ENCODE measurements at regions not wholly inside any gene's neighbourhood (a gene's known extent, or its start where the extent isn't known, plus 50 kb on each side); places are given as distances from the start of the nearest gene placed in this dataset.

DNA sequence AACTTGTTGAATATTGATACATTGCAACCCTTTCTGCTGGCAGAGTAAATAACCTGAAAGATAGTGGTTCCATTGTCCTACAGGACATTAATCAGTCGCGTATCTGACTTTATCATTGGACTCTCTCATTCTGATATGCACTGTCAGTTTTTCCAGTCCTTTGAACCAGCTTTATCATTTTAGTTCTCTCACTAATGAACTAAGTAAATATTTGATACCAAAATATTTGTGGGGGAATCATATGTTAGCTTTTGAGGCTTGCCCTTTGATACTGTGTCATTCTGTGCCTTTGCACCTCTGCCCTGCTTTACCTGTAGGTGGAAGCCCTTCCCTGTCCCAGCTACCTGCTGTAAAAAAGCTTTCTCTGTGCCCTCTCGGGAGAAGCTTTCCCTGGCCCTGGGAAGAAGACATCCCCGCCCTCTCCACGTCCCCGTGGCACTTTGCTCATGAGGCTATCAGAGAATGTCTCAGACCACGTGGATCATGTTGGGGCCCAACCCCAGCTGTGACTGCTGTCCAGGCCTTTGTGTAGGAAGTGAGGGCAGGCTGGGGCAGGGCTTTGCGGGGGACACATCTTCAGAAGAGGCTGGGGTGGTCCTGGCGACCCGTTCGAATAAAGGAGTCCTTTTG, 117.8 kb upstream of the NXT1 start:
- no peak for DNase-seq (ENCODE audit: low read depth in 4 of 4, low spot score in 1 of 4)

DNA sequence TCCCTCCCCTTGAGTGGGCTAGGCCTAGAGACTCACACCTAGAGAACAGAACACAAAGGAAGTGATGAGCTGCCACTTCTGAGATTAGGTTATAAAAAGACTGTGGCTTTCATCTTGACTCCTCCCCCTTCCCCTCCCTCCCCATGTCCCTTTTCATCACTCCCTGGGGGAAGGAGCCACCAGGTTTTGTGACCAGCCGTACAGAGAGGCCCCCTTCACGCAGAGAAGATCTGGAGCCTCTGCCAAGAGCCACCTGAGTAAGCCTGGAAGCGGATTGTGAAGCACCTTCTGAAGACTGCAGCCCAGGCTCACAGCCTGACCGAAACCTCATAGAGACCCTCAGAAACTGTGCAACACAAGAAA, 118.4 kb upstream of the NXT1 start:
- no peak for DNase-seq (ENCODE audit: low read depth in 4 of 4, low spot score in 1 of 4)

- no peak for DNase-seq (ENCODE audit: low read depth in 4 of 4, low spot score in 1 of 4)
Measured at GRCh38 chr20:23231561-23232218, 118.9 kb upstream of the NXT1 start.

GRCh38 chr20:23230766-23231385, 119.7 kb upstream of the NXT1 start:
- no peak for DNase-seq (ENCODE audit: low read depth in 4 of 4, low spot score in 1 of 4)

DNA sequence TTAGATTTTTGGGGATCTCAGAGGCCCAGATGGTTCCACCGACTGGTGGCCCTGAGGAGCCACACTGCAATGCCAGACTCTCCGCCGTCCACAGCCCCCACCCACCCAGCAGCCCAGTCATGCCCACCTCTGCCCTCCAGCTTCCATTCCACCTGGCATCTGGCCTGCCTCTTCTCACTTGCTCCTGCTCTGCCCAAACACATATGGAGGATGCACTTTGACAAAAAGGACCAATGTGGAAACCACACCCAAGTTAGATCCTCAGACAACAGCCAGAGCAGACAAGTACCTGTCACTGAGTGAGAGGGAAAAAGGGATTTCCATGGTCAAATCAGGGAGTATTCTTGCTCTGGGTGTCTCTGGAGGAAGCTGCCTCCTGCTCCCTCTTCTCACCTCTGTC, 120.6 kb upstream of the NXT1 start:
- no peak for DNase-seq (ENCODE audit: low read depth in 4 of 4, low spot score in 1 of 4)

DNA sequence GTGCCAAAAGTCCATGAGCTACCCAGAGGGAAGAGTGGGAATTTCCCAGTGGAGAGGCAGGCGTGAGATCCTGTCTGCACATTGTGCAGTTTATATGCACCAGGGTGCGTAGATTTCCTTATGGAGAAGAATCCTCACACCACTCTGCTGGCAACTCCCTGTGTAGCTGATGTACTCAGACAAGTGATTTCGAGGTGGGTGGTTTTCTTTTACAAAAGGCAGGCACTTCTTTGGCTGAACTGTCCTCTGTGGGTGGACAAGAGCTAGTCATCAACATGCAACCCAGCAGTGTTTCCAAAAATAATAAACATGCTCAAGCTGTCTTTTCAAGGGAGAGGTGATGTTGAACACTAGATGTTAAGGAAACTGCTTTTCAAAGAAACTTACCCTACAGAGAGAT, 121.7 kb upstream of the NXT1 start:
- DNase-seq (ENCODE audit: low read depth in 4 of 4, low spot score in 1 of 4): no peak

- no peak for DNase-seq (ENCODE audit: low read depth in 4 of 4, low spot score in 1 of 4)
Measured at GRCh38 chr20:23227976-23228375, 122.6 kb upstream of the NXT1 start.

DNA sequence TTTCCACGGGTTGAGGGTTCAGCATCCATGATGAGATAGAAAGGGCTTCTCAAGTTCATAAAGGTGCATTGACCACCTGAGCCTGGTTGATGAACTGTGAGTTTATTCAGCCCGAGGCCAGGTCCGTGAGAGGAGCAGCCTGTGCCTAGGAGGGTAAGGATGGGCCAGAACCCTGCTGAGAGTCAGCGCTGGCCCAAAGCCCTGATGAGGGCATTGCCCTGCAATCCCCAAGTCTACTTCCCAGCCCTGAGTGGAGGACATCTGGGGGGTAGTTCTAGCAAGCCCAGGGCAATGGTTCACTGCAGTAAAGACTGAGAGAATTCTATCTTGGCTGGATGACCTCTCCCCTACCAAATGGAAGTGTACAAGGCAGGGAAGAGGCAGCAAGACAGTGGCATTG, 123.3 kb upstream of the NXT1 start:
- DNase-seq (ENCODE audit: low read depth in 4 of 4, low spot score in 1 of 4): no peak

DNA sequence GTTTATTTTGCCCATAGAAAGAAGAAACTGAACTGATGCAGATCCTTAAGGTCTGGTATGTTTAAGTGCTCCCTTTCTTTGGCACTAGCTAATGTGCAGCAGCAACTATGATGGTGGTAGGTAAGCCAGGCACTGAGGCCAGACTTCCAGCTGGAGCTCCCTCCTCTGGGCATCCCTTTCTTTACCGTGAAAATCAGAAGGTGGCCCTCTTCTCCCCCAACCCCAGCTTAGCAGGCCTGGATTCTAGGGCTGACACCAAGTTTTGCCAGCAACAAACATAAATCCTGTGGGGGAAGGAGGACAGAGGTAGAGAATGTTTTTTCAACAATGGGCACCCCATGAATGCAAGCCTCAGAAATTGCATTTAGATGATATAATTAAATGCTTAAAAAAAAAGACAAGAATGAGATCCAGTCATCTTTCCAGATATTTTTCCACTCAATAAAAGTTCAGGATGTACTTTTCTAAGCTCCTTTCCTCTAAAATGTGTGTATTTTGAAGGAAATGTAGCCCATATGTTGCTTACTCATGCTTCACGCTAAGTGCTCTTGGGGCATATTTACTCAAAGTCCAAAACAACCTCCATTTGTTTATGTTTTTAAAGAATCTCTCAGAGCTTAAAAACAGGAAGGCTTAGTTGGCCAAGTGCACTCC, 123.9 kb upstream of the NXT1 start:
- DNase-seq (ENCODE audit: low read depth in 4 of 4, low spot score in 1 of 4): no peak

GRCh38 chr20:23225407-23226060, 125.1 kb upstream of the NXT1 start:
- no peak for DNase-seq (ENCODE audit: low read depth in 4 of 4, low spot score in 1 of 4)

DNA sequence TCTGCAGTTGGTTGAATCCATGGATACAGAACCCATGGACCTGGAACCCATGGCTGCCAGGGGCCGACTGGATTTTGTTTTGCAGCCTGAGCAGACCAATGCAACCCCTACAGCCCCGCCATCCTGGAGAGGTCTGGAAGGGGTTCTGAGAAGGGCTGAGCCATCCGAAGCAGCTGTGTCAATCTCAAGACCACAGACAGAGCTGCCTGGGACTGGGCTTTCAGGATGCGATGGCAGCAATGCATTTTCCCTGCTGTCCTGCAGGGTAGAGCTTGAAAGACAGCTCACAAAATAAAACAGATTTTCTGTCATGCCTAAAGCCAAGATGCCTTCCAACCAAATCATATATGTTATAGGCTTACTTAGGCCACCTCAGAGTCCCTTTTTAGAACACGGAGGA, 125.8 kb upstream of the NXT1 start:
- DNase-seq (ENCODE audit: low read depth in 4 of 4, low spot score in 1 of 4): no peak

GRCh38 chr20:23223908-23224580, 126.5 kb upstream of the NXT1 start:
- no peak for DNase-seq (ENCODE audit: low read depth in 4 of 4, low spot score in 1 of 4)

DNA sequence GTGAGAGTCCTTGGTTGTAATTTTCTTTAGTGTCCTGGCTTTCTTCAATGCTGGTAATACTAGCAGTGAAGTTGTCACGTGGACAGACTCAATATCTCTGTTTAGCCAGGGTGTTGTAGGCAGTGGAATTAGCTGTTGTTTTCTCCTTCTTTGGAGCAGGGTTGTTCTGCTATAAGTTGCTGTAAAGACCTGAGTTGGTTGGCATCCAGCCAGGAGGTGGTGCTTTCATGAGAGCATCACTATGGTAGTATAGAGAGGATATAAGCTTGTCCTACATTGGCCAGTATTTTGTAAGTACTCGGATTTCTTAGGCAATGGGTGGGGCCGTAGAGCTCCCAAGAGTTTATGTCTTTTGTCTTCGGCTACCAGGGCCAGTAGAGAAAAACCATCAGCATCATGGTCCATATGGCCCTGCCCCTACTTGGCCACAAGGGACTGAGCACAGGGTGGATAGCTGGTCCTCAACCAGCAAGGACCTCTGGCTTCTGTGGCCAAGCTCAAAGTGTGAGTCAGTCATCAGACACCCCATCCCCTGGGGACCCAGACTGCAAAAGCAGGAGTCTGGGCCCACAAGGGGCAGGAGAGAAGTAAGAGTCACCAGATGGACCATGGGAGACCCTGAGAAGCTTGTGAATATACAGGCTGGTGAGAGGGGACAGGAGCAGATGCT, 127.9 kb upstream of the NXT1 start:
- no peak for DNase-seq (ENCODE audit: low read depth in 4 of 4, low spot score in 1 of 4)

DNA sequence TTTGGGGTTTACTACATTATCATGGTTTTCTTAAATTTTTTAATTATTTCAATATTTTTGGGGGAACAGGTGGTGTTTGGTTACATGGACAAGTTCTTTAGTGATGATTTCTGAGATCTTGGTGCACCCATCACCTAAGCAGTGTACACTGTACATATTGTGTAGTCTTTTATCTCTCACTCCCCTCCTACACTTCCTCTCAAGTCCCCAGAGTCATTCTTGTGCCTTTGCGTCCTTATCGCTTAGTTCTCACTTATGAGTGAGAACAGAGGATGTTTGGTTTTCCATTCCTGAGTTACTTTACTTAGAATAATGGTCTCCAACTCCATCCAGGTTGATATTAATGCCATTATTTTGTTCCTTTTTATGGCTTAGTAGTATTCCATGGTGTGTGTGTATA, 130.9 kb upstream of the CD93 start:
- DNase-seq (ENCODE audit: low read depth in 4 of 4, low spot score in 1 of 4): no peak

GRCh38 chr20:23215344-23215995, 129.3 kb upstream of the CD93 start:
- no peak for DNase-seq (ENCODE audit: low read depth in 4 of 4, low spot score in 1 of 4)

- DNase-seq (ENCODE audit: low read depth in 4 of 4, low spot score in 1 of 4): no peak
Measured at GRCh38 chr20:23214903-23215302, 128.8 kb upstream of the CD93 start.

DNA sequence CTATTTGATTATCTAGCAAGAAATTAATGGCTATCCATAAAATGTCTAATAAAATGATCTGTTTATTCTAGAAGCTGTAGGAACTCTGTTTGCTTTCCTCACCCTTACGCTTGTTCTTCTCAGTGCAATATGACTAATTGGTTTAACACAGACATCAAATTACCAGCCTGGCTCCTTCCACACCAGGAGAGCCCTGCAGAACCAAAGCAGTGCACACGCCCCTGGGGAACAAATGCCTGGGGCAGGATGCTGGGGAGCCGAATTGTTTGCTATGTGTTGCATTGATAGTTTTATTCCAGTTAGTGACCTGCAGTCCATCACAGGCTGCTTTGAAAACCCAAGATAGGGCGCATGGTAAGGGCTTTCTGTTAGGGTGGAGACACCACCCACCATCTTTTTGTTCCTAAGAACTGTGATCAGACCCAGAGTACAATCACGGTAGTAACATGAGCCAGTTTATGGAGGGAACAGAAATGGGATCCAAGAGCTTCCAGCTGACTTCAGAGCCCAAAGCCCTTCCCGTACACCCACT, 126.4 kb upstream of the CD93 start:
- DNase-seq (ENCODE audit: low read depth in 4 of 4, low spot score in 1 of 4): no peak

- no peak for DNase-seq (ENCODE audit: low read depth in 4 of 4, low spot score in 1 of 4)
Measured at GRCh38 chr20:23212011-23212410, 125.9 kb upstream of the CD93 start.

DNA sequence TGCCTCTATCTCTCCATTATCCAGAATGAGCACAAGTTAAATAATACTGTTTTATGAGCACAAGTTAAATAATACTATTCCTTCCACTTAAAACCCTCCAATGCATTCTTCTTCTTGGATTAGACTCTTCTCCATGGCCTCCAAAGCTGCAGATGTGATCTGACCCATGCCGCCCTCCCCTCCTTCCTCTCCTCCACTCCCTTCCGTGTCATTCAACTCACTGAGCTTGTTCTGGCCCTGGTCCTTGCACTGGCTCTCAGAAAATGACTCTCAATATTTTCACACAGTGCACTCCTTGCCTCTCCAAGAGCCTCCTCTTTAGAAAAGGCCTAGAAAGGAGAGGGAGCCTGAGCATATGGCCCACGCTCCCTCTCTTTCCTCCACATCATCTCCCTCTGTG, 125.0 kb upstream of the CD93 start:
- no peak for DNase-seq (ENCODE audit: low read depth in 4 of 4, low spot score in 1 of 4)

All from stimulated activated CD4-positive, alpha-beta T cell treated with anti-CD3 and anti-CD28 coated beads, Interleukin-1b, Interleukin-23, amount 100 ng/mL, for 24 hours (primary cell).